ENCODE measurements at regions not wholly inside any gene's neighbourhood (a gene's known extent, or its start where the extent isn't known, plus 50 kb on each side); places are given as distances from the start of the nearest gene placed in this dataset.

DNA sequence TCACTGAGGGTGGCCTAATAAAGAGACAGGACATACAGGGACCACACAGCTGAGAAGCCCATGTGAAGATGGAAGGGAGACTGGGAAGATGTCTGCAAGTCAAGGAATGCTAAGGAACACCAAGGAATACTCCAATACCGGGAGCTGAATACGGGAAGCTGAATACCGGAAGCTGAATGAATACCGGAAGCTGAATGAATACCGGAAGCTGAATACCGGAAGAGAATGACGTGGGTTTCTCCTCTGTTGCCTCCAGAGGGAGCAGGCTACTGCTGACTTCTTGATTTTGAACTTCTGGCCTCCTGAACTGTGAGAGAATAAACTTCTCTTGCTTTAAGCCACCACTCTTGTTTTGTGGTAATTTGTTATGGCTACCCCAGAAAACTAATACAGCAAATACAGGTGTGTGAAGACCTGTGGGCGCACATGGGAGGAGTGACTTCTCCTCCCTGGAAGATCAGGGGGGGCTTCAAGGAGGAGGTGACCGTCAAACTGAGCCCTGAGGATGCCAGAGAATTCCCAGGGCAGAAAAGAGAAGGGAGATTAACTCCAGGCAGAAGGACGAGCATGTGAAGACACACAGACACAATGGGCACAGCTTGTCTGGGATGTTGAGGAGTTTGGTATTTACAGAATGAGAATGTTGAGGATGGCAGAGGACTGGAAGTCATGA, 259.9 kb downstream of the IRF8 start:
- no peak overlapping the region for H3K4me3 Mint-ChIP-seq (ENCODE audit: unreplicated experiment)
- DNase-seq (ENCODE audit: low read depth) = no peak
- Histone ChIP-seq H3K4me2 (ENCODE audit: low read length) (no peak overlapping the region), H3K4me3 (ENCODE audit: insufficient read depth, low read depth, low read length) (no peak overlapping the region), H3K79me2 (ENCODE audit: insufficient read depth, low read length) (no peaks in the 10 kb centered on the region), H3K36me3 (ENCODE audit: insufficient read depth, low read length) (no peaks in the 10 kb centered on the region), H3K27me3 (ENCODE audit: insufficient read depth, low read length) (peaks cover 14% of the 10 kb centered on the region), H3K27ac (ENCODE audit: low read depth, low read length) (no peak overlapping the region), H4K20me1 (ENCODE audit: insufficient read depth, low read length) (no peaks in the 10 kb centered on the region), H3K9me3 (ENCODE audit: insufficient read depth, low read depth, low read length) (no peaks in the 10 kb centered on the region), H3K4me1 (ENCODE audit: insufficient read depth, low read length) (no peaks in the 10 kb centered on the region), H3K9ac (ENCODE audit: low read length) (no peak overlapping the region), H2AFZ (ENCODE audit: low read depth, low read length) (no peak overlapping the region)
- TF ChIP-seq EZH2 (IDR thresholded peaks at IDR 0.05; ENCODE audit: insufficient read depth, low read length) = no peak
- TF ChIP-seq, protein P1, sequence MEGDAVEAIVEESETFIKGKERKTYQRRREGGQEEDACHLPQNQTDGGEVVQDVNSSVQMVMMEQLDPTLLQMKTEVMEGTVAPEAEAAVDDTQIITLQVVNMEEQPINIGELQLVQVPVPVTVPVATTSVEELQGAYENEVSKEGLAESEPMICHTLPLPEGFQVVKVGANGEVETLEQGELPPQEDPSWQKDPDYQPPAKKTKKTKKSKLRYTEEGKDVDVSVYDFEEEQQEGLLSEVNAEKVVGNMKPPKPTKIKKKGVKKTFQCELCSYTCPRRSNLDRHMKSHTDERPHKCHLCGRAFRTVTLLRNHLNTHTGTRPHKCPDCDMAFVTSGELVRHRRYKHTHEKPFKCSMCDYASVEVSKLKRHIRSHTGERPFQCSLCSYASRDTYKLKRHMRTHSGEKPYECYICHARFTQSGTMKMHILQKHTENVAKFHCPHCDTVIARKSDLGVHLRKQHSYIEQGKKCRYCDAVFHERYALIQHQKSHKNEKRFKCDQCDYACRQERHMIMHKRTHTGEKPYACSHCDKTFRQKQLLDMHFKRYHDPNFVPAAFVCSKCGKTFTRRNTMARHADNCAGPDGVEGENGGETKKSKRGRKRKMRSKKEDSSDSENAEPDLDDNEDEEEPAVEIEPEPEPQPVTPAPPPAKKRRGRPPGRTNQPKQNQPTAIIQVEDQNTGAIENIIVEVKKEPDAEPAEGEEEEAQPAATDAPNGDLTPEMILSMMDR (IDR thresholded peaks at IDR 0.05; ENCODE audit: insufficient read depth, low read depth, low read length) = no peak
- peaks cover 2% of the 10 kb centered on the region for H3K9me3 Mint-ChIP-seq (ENCODE audit: unreplicated experiment)
- H3K27me3 Mint-ChIP-seq (ENCODE audit: low read depth, unreplicated experiment) = peaks cover 23% of the 10 kb centered on the region
- no peaks in the 10 kb centered on the region for H3K4me1 Mint-ChIP-seq (ENCODE audit: low read depth, unreplicated experiment)
- H3K27ac Mint-ChIP-seq (ENCODE audit: unreplicated experiment) = no peak overlapping the region
- no peak for FAIRE-seq
- no peaks in the 10 kb centered on the region for H3K36me3 Mint-ChIP-seq (ENCODE audit: low read depth, unreplicated experiment)

DNA sequence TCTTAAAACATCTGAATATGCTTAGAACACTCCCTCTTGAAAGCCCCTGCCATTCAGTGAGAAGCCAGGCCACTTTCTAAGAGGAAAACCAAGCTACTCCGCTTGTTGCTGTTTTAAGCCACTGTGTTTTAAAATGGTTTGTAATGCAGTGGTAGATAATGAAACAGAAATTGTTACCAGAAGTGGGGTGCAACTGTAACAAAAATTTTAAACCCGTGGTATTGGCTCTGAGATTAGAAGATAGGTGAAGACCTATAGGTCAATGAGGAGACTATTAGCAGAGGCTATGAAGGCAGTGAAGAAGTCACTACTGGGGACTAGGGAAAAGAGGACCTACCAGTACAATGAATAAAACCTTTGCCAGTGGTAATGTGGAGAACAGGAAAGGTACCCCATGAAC, 266.5 kb downstream of the IRF8 start:
- DNase-seq (ENCODE audit: low read depth) (no peak), FAIRE-seq (no peak)
- Histone ChIP-seq H2AFZ (ENCODE audit: low read depth, low read length) (no peak overlapping the region), H3K4me1 (ENCODE audit: insufficient read depth, low read length) (no peaks in the 10 kb centered on the region), H4K20me1 (ENCODE audit: insufficient read depth, low read length) (no peaks in the 10 kb centered on the region), H3K27me3 (ENCODE audit: insufficient read depth, low read length) (peaks cover 5% of the 10 kb centered on the region), H3K36me3 (ENCODE audit: insufficient read depth, low read length) (no peaks in the 10 kb centered on the region), H3K4me2 (ENCODE audit: low read length) (no peak overlapping the region), H3K27ac (ENCODE audit: low read depth, low read length) (no peak overlapping the region), H3K4me3 (ENCODE audit: insufficient read depth, low read depth, low read length) (no peak overlapping the region), H3K9me3 (ENCODE audit: insufficient read depth, low read depth, low read length) (peaks cover 9% of the 10 kb centered on the region), H3K79me2 (ENCODE audit: insufficient read depth, low read length) (no peaks in the 10 kb centered on the region), H3K9ac (ENCODE audit: low read length) (no peak overlapping the region)
- Mint-ChIP-seq H3K9me3 (ENCODE audit: unreplicated experiment) (peaks cover 32% of the 10 kb centered on the region), H3K27ac (ENCODE audit: unreplicated experiment) (no peak overlapping the region), H3K4me3 (ENCODE audit: unreplicated experiment) (no peak overlapping the region), H3K4me1 (ENCODE audit: low read depth, unreplicated experiment) (peaks cover 2% of the 10 kb centered on the region), H3K36me3 (ENCODE audit: low read depth, unreplicated experiment) (peaks cover 13% of the 10 kb centered on the region), H3K27me3 (ENCODE audit: low read depth, unreplicated experiment) (peaks cover 40% of the 10 kb centered on the region)
- no peak for TF ChIP-seq EZH2 (IDR thresholded peaks at IDR 0.05; ENCODE audit: insufficient read depth, low read length)
- TF ChIP-seq, protein P1 (IDR thresholded peaks at IDR 0.05; ENCODE audit: insufficient read depth, low read depth, low read length) = no peak

DNA sequence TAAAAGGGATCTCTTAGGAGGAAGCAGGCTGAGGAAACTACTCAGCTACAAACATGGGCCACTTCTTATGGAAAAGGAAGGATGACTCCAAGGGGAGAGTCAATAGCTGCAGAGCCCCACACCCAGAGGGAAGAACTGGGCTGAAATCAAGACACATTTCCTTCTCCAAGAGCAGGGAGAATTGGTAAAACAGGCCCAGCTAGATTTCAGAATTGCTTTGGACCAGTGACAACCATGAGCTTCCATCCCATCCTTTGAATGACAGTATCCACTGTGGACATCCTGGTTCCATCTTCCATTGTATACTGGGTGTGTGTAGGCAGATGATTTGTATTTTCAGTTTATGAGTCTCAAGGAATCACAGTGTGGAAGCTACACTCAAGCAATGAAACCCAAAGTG, 267.5 kb downstream of the IRF8 start:
- TF ChIP-seq, protein P1 (IDR thresholded peaks at IDR 0.05; ENCODE audit: insufficient read depth, low read depth, low read length) = no peak
- no peak for TF ChIP-seq EZH2 (IDR thresholded peaks at IDR 0.05; ENCODE audit: insufficient read depth, low read length)
- H3K36me3 Mint-ChIP-seq (ENCODE audit: low read depth, unreplicated experiment) = peaks cover 13% of the 10 kb centered on the region
- no peak overlapping the region for H3K4me3 Mint-ChIP-seq (ENCODE audit: unreplicated experiment)
- Histone ChIP-seq H3K9me3 (ENCODE audit: insufficient read depth, low read depth, low read length) (peaks cover 9% of the 10 kb centered on the region), H3K4me2 (ENCODE audit: low read length) (no peak overlapping the region), H3K27me3 (ENCODE audit: insufficient read depth, low read length) (peaks cover 5% of the 10 kb centered on the region), H4K20me1 (ENCODE audit: insufficient read depth, low read length) (no peaks in the 10 kb centered on the region), H3K27ac (ENCODE audit: low read depth, low read length) (no peak overlapping the region), H3K4me1 (ENCODE audit: insufficient read depth, low read length) (peaks cover 2% of the 10 kb centered on the region), H3K4me3 (ENCODE audit: insufficient read depth, low read depth, low read length) (no peak overlapping the region), H3K79me2 (ENCODE audit: insufficient read depth, low read length) (no peaks in the 10 kb centered on the region), H2AFZ (ENCODE audit: low read depth, low read length) (no peak overlapping the region), H3K9ac (ENCODE audit: low read length) (no peak overlapping the region), H3K36me3 (ENCODE audit: insufficient read depth, low read length) (no peaks in the 10 kb centered on the region)
- H3K27me3 Mint-ChIP-seq (ENCODE audit: low read depth, unreplicated experiment) = peaks cover 40% of the 10 kb centered on the region
- H3K4me1 Mint-ChIP-seq (ENCODE audit: low read depth, unreplicated experiment) = peaks cover 11% of the 10 kb centered on the region
- DNase-seq (ENCODE audit: low read depth) = no peak
- H3K9me3 Mint-ChIP-seq (ENCODE audit: unreplicated experiment) = peaks cover 32% of the 10 kb centered on the region
- peak overlapping the region; percentile 22 for H3K27ac Mint-ChIP-seq (ENCODE audit: unreplicated experiment)
- FAIRE-seq = no peak

Measured in astrocyte (in vitro differentiated cells and primary cell).